SK-N-SH treated with all-trans-retinoic acid at 6 μM for 48 hours (cell line): ENCODE measurements at regions not wholly inside any gene's neighbourhood (a gene's known extent, or its start where the extent isn't known, plus 50 kb on each side); places are given as distances from the start of the nearest gene placed in this dataset.

Experiments
- ATAC-seq: fragments of 200-7000 bp; cut with Tn5 transposase; 3 replicates; pipeline ENCODE4 v1.9.1; 2020; ENCODE audit warnings: mild to moderate bottlenecking, moderate library complexity
- ARNTL ChIP-seq: fragments of 450-650 bp; formaldehyde crosslinking; IDR thresholded peaks from 2 replicates; pipeline ENCODE4 v1.5.0; 2020; ENCODE audit warnings: low read depth, mild to moderate bottlenecking, moderate library complexity, borderline replicate concordance
- CSDC2 ChIP-seq: fragments of 250-450 bp; sonication (Bioruptor Pico); IDR thresholded peaks from 2 replicates; pipeline ENCODE4 v1.5.0; 2020; ENCODE audit warnings: mild to moderate bottlenecking, moderate library complexity
- CSRNP3 ChIP-seq: fragments of 250-450 bp; sonication (Bioruptor Pico); IDR thresholded peaks from 2 replicates; pipeline ENCODE4 v1.5.1; 2021; ENCODE audit warnings: mild to moderate bottlenecking, moderate library complexity
- ESRRG ChIP-seq: fragments of 250-450 bp; sonication (Bioruptor Pico); IDR thresholded peaks from 2 replicates; pipeline ENCODE4 v1.6.1; 2021; ENCODE audit warnings: mild to moderate bottlenecking
- ISL1 ChIP-seq: fragments of 250-450 bp; sonication (Bioruptor Pico); IDR thresholded peaks from 2 replicates; pipeline ENCODE4 v2.1.2; 2022; ENCODE audit warnings: mild to moderate bottlenecking, moderate library complexity
- OSR1 ChIP-seq: fragments of 250-450 bp; sonication (Bioruptor Pico); IDR thresholded peaks from 2 replicates; pipeline ENCODE4 v1.8.0; 2022; ENCODE audit warnings: moderate library complexity, mild to moderate bottlenecking, inconsistent platforms
- PATZ1 ChIP-seq: fragments of 250-450 bp; sonication (Bioruptor Pico); IDR thresholded peaks from 2 replicates; pipeline ENCODE4 v1.8.0; 2020; ENCODE audit warnings: mild to moderate bottlenecking, moderate library complexity, borderline replicate concordance
- POU6F1 ChIP-seq: fragments of 250-450 bp; sonication (Bioruptor Pico); IDR thresholded peaks from 2 replicates; pipeline ENCODE4 v1.8.0; 2021; ENCODE audit warnings: low read depth, mild to moderate bottlenecking, moderate library complexity, borderline replicate concordance
- PPARA ChIP-seq: fragments of 250-450 bp; sonication (Bioruptor Pico); IDR thresholded peaks from 2 replicates; pipeline ENCODE4 v1.5.0; 2020; ENCODE audit warnings: mild to moderate bottlenecking, borderline replicate concordance
- RARB ChIP-seq: fragments of 250-450 bp; sonication (Bioruptor Pico); IDR thresholded peaks from 2 replicates; pipeline ENCODE4 v1.8.0; 2021; ENCODE audit warnings: mild to moderate bottlenecking, moderate library complexity
- SNAI2 ChIP-seq: fragments of 250-450 bp; sonication (Bioruptor Pico); IDR thresholded peaks from 2 replicates; pipeline ENCODE4 v1.5.0; 2020; ENCODE audit warnings: mild to moderate bottlenecking, moderate library complexity
- TCF4 ChIP-seq: fragments of 250-450 bp; sonication (Bioruptor Pico); IDR thresholded peaks from 2 replicates; pipeline ENCODE4 v1.8.0; 2021; ENCODE audit warnings: mild to moderate bottlenecking, moderate library complexity, borderline replicate concordance
- TOX ChIP-seq: fragments of 250-450 bp; sonication (Bioruptor Pico); IDR thresholded peaks from 2 replicates; pipeline ENCODE4 v1.8.0; 2021; ENCODE audit warnings: mild to moderate bottlenecking, moderate library complexity, borderline replicate concordance
- TSHZ2 ChIP-seq: fragments of 250-450 bp; sonication (Bioruptor Pico); IDR thresholded peaks from 2 replicates; pipeline ENCODE4 v1.5.0; 2020; ENCODE audit warnings: mild to moderate bottlenecking, moderate library complexity
- ZC3H10 ChIP-seq: fragments of 250-450 bp; sonication (Bioruptor Pico); IDR thresholded peaks from 2 replicates; pipeline ENCODE4 v1.5.1; 2021; ENCODE audit warnings: mild to moderate bottlenecking, moderate library complexity
- ZFP30 ChIP-seq: fragments of 450-650 bp; formaldehyde crosslinking; IDR thresholded peaks from 2 replicates; pipeline ENCODE4 v1.5.0; 2022; ENCODE audit warnings: mild to moderate bottlenecking, moderate library complexity
- ZNF70 ChIP-seq: fragments of 450-650 bp; formaldehyde crosslinking; IDR thresholded peaks from 2 replicates; pipeline ENCODE4 v1.5.0; 2020; ENCODE audit warnings: mild to moderate bottlenecking, moderate library complexity
- ZNF8 ChIP-seq: fragments of 450-650 bp; formaldehyde crosslinking; IDR thresholded peaks from 2 replicates; pipeline ENCODE4 v1.5.0; 2020; ENCODE audit warnings: mild to moderate bottlenecking, moderate library complexity

GRCh38 chr1:87231703-87232367, 96.8 kb upstream of the LMO4 start:
- TF ChIP-seq CSDC2 (CRISPR knock-in tag): no peak
- no peak for TF ChIP-seq ZFP30 (CRISPR knock-in tag)
- TF ChIP-seq ISL1 (CRISPR knock-in tag): no peak
- TF ChIP-seq TCF4 (CRISPR knock-in tag): no peak
- no peak for TF ChIP-seq PPARA (CRISPR knock-in tag)
- TF ChIP-seq CSRNP3 (CRISPR knock-in tag): no peak
- TF ChIP-seq RARB (CRISPR knock-in tag): no peak
- no peak for TF ChIP-seq PATZ1 (CRISPR knock-in tag)
- no peak for TF ChIP-seq TSHZ2 (CRISPR knock-in tag)
- ATAC-seq: no peak

- no peak for ATAC-seq
- TF ChIP-seq PPARA (CRISPR knock-in tag) (no peak), ZNF8 (no peak), ISL1 (CRISPR knock-in tag) (no peak), CSDC2 (CRISPR knock-in tag) (no peak), TCF4 (CRISPR knock-in tag) (no peak), ZC3H10 (CRISPR knock-in tag) (no peak), RARB (CRISPR knock-in tag) (no peak), OSR1 (no peak), POU6F1 (CRISPR knock-in tag) (no peak), SNAI2 (CRISPR knock-in tag) (no peak), TOX (CRISPR knock-in tag) (no peak), ZNF70 (no peak), ESRRG (CRISPR knock-in tag) (no peak), ARNTL (CRISPR knock-in tag) (no peak), PATZ1 (CRISPR knock-in tag) (no peak), ZFP30 (CRISPR knock-in tag) (no peak), TSHZ2 (CRISPR knock-in tag) (no peak), CSRNP3 (CRISPR knock-in tag) (no peak)
Measured at GRCh38 chr1:87236585-87236984, 92.1 kb upstream of the LMO4 start.
